C4-2B (cell line): ENCODE measurements at regions not wholly inside any gene's neighbourhood (a gene's known extent, or its start where the extent isn't known, plus 50 kb on each side); places are given as distances from the start of the nearest gene placed in this dataset.

Experiments
- CTCF ChIP-seq: fragments of 450-650 bp; conservative IDR thresholded peaks from 2 replicates; pipeline ENCODE4 v1.5.1; 2017; ENCODE audit warnings: mild to moderate bottlenecking
- ZFX ChIP-seq: fragments of 450-650 bp; IDR thresholded peaks from 2 replicates; pipeline ENCODE4 v1.6.1; 2017

GRCh38 chr2:104547221-104547620 lies 306.7 kb upstream of the POU3F3 start:
- TF ChIP-seq CTCF, result no peak
- TF ChIP-seq ZFX, result no peak
